Astrocyte of the cerebellum (primary cell): ENCODE measurements at regions not wholly inside any gene's neighbourhood (a gene's known extent, or its start where the extent isn't known, plus 50 kb on each side); places are given as distances from the start of the nearest gene placed in this dataset.

Experiments used
- DNase-seq: peaks from one replicate; pipeline ENCODE4 v3.0.0-alpha.2; 2011; ENCODE audit warnings: low read depth
- H3K4me3 ChIP-seq: 2 replicates; pipeline ENCODE4 v1.5.1; 2011; ENCODE audit warnings: mild to moderate bottlenecking, low read depth, low read length, moderate library complexity
- CTCF ChIP-seq: IDR thresholded peaks from 2 replicates; pipeline ENCODE4 v1.5.1; 2012; ENCODE audit warnings: low read length, low read depth, moderate library complexity, mild to moderate bottlenecking; ENCODE audit errors: missing control alignments
- in situ Hi-C: cut with HindIII; loops from 2 replicates; pipeline ENCODE4 v1.10.0; 2017; ENCODE audit warnings: low sequenced_read_pairs

GRCh38 chr3:105051972-105052371 is 314.7 kb upstream of the ALCAM start:
- no peak for DNase-seq
- H3K4me3 ChIP-seq = no peak overlapping the region
- no peak for TF ChIP-seq CTCF
- in situ Hi-C loops = no loop called here

GRCh38 chr3:105062853-105063252 is 303.9 kb upstream of the ALCAM start:
- in situ Hi-C loops = no loop called here
- TF ChIP-seq CTCF = no peak
- no peak overlapping the region for H3K4me3 ChIP-seq
- DNase-seq = no peak

- DNase-seq = no peak
- TF ChIP-seq CTCF = no peak
- in situ Hi-C loops = no loop called here
- no peak overlapping the region for H3K4me3 ChIP-seq
Observed at GRCh38 chr3:105065895-105066839, 300.5 kb upstream of the ALCAM start.

GRCh38 chr3:105067361-105067760 is 299.3 kb upstream of the ALCAM start:
- DNase-seq = no peak
- in situ Hi-C loops = no loop called here
- no peak overlapping the region for H3K4me3 ChIP-seq
- no peak for TF ChIP-seq CTCF

- H3K4me3 ChIP-seq = no peak overlapping the region
- in situ Hi-C loops = no loop called here
- TF ChIP-seq CTCF = no peak
- no peak for DNase-seq
Observed at GRCh38 chr3:105077060-105077822, 289.5 kb upstream of the ALCAM start.

GRCh38 chr3:105083945-105084344 is 282.8 kb upstream of the ALCAM start:
- no peak for TF ChIP-seq CTCF
- DNase-seq = no peak
- in situ Hi-C loops = no loop called here
- H3K4me3 ChIP-seq = no peak overlapping the region
